ENCODE measurements at regions not wholly inside any gene's neighbourhood (a gene's known extent, or its start where the extent isn't known, plus 50 kb on each side); places are given as distances from the start of the nearest gene placed in this dataset.

DNA sequence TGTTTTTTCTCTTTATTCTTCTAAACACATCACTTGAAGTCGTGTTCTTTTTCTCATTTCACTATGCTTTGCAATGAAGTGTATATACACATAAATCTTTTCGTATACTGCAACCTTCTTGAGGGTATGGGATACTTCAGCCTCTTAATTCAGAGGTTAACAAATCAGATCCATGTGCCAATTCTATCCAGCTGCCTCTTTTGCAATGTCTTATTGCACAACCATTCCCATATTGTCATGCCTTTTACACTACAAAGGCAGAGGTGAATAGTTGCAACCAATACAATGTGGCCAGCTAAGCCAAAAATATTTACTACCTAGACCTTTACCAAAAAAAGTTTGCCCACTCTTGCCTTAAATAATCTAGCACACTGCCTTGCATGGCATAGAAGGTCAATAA lies 224.5 kb upstream of the FOXG1 start:
- no peak for TF ChIP-seq MAZ (IDR thresholded peaks at IDR 0.05; ENCODE audit: borderline replicate concordance, low read depth, low read length)
- TF ChIP-seq, protein P1, sequence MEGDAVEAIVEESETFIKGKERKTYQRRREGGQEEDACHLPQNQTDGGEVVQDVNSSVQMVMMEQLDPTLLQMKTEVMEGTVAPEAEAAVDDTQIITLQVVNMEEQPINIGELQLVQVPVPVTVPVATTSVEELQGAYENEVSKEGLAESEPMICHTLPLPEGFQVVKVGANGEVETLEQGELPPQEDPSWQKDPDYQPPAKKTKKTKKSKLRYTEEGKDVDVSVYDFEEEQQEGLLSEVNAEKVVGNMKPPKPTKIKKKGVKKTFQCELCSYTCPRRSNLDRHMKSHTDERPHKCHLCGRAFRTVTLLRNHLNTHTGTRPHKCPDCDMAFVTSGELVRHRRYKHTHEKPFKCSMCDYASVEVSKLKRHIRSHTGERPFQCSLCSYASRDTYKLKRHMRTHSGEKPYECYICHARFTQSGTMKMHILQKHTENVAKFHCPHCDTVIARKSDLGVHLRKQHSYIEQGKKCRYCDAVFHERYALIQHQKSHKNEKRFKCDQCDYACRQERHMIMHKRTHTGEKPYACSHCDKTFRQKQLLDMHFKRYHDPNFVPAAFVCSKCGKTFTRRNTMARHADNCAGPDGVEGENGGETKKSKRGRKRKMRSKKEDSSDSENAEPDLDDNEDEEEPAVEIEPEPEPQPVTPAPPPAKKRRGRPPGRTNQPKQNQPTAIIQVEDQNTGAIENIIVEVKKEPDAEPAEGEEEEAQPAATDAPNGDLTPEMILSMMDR (conservative IDR thresholded peaks at IDR 0.05; ENCODE audit: low read depth, low read length): no peak
- no peak for TF ChIP-seq RFX5 (IDR thresholded peaks at IDR 0.05; ENCODE audit: low read depth, low read length)
- no peak for TF ChIP-seq POLR2A (IDR thresholded peaks at IDR 0.05; ENCODE audit: low read depth, low read length)
- TF ChIP-seq SMC3 (IDR thresholded peaks at IDR 0.05; ENCODE audit: low read depth, low read length): no peak
- no peak for TF ChIP-seq BHLHE40 (IDR thresholded peaks at IDR 0.05; ENCODE audit: low read depth, low read length)
- peak; percentile 21; the same call in 1 of the 2 replicates for TF ChIP-seq CEBPB (IDR thresholded peaks at IDR 0.05; ENCODE audit: low read depth, low read length)
- TF ChIP-seq CHD1 (IDR thresholded peaks at IDR 0.05; ENCODE audit: low read depth, low read length): no peak
- TF ChIP-seq RAD21 (IDR thresholded peaks at IDR 0.05; ENCODE audit: low read length): no peak
- TF ChIP-seq FOS (IDR thresholded peaks at IDR 0.05; ENCODE audit: low read depth, low read length): no peak

Measured in IMR-90 (cell line).